Stimulated activated CD8-positive, alpha-beta memory T cell treated with anti-CD3 and anti-CD28 coated beads, Interleukin-7, amount 100 ng/mL, for 4 hours (primary cell): ENCODE measurements at regions not wholly inside any gene's neighbourhood (a gene's known extent, or its start where the extent isn't known, plus 50 kb on each side); places are given as distances from the start of the nearest gene placed in this dataset.

Source experiments
- DNase-seq, 2 donors: peaks; one replicate each; pipeline ENCODE4 v3.0.0-alpha.2; 2020; ENCODE audit warnings: low read depth in 2 of 2

GRCh38 chr9:89234205-89235067, 55.8 kb upstream of the SHC3 start:
- peak in 1 of 2 donors; percentile 10 for DNase-seq

- no peak for DNase-seq
Observed at GRCh38 chr9:89236955-89237573, 58.4 kb upstream of the SHC3 start.

- DNase-seq = no peak
Observed at GRCh38 chr9:89238424-89238823, 59.8 kb upstream of the SHC3 start.

- no peak for DNase-seq
Observed at GRCh38 chr9:89243296-89244061, 64.9 kb upstream of the SHC3 start.

GRCh38 chr9:89246840-89247239, 64.2 kb upstream of the CKS2 start:
- no peak for DNase-seq

- DNase-seq = no peak
Observed at GRCh38 chr9:89247431-89248353, 63.3 kb upstream of the CKS2 start.

- no peak for DNase-seq
Observed at GRCh38 chr9:89249001-89249400, 62.0 kb upstream of the CKS2 start.

- DNase-seq = no peak
Observed at GRCh38 chr9:89252651-89253267, 58.2 kb upstream of the CKS2 start.

GRCh38 chr9:89254058-89254772, 56.8 kb upstream of the CKS2 start:
- no peak for DNase-seq

- DNase-seq = no peak
Observed at GRCh38 chr9:89254773-89255125, 56.2 kb upstream of the CKS2 start.

GRCh38 chr9:89256225-89256624, 54.8 kb upstream of the CKS2 start:
- no peak for DNase-seq

- no peak for DNase-seq
Observed at GRCh38 chr9:89256642-89257041, 54.4 kb upstream of the CKS2 start.

- no peak for DNase-seq
Observed at GRCh38 chr9:89260525-89260924, 50.5 kb upstream of the CKS2 start.
